Testis (tissue), 2 donors: ENCODE measurements at regions not wholly inside any gene's neighbourhood (a gene's known extent, or its start where the extent isn't known, plus 50 kb on each side); places are given as distances from the start of the nearest gene placed in this dataset.

Source experiments
- CTCF ChIP-seq, 3 experiments: fragments of 450-650 bp in 2 of 3; fragments of 200-600 bp in 1 of 3; sonication (generic) in 1 of 3; IDR thresholded peaks; one replicate each; pipeline ENCODE4 v1.5.1; 2016 to 2019; ENCODE audit warnings: antibody characterized with exemption in 3 of 3, mild to moderate bottlenecking in 2 of 3, moderate library complexity in 1 of 3
- POLR2A ChIP-seq: fragments of 450-650 bp; IDR thresholded peaks from one replicate; pipeline ENCODE4 v1.6.1; 2017; ENCODE audit warnings: antibody characterized with exemption, mild to moderate bottlenecking, moderate library complexity

GRCh38 chr5:32523625-32524024, 61.7 kb upstream of the SUB1 start:
- TF ChIP-seq CTCF (IDR thresholded peaks at IDR 0.05): no peak
- TF ChIP-seq POLR2A: no peak
